GM21619 (cell line): ENCODE measurements at regions not wholly inside any gene's neighbourhood (a gene's known extent, or its start where the extent isn't known, plus 50 kb on each side); places are given as distances from the start of the nearest gene placed in this dataset.
"Not testable (repeated sequence)": the region's sequence is repeated elsewhere in the genome, so short reads cannot be mapped to it uniquely, and the experiment has no call there.

Experiments
- ATAC-seq: cut with Tn5 transposase; IDR thresholded peaks from one replicate; pipeline ENCODE4 v1.9.1; 2021; ENCODE audit not compliant: unreplicated experiment

DNA sequence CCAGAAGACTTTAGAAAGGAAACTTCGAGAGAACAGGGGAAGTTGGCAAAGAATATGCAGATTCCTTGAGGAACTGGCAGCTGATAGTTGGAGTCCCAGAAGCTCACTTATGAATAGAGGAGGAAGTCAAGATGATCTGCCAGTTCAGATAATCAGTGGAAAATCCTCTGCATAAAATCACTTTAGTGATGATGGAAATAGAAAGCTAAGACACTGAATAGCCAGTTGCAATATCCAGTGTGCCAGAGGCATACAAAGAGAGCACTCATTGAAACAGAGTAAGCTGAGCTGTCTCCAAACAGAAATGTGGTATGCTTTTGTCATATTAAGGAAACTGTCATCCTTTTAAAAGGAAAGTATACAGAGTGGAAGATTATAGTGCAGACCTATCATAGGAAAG is 1207.6 kb downstream of the OTOL1 start:
- ATAC-seq: no peak

GRCh38 chr3:162704799-162705385 is 1208.3 kb downstream of the OTOL1 start:
- no peak for ATAC-seq

DNA sequence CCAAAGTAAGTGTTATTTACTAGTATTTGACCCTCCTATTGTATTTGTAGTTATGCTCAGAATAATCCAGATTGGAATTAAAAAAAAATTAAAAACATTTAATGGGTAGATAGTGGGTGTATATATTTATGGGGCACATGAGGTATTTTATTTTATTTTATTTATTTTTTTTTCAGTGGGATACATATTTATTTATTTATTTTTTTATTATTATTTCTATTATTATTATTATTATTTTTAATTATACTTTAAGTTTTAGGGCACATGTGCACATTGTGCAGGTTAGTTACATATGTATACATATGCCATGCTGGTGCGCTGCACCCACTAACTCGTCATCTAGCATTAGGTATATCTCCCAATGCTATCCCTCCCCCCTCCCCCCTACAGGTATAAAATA is 1211.8 kb downstream of the OTOL1 start:
- ATAC-seq: not testable (repeated sequence)

- not testable (repeated sequence) for ATAC-seq
Observed at GRCh38 chr3:162708942-162709706, 1212.5 kb downstream of the OTOL1 start.

DNA sequence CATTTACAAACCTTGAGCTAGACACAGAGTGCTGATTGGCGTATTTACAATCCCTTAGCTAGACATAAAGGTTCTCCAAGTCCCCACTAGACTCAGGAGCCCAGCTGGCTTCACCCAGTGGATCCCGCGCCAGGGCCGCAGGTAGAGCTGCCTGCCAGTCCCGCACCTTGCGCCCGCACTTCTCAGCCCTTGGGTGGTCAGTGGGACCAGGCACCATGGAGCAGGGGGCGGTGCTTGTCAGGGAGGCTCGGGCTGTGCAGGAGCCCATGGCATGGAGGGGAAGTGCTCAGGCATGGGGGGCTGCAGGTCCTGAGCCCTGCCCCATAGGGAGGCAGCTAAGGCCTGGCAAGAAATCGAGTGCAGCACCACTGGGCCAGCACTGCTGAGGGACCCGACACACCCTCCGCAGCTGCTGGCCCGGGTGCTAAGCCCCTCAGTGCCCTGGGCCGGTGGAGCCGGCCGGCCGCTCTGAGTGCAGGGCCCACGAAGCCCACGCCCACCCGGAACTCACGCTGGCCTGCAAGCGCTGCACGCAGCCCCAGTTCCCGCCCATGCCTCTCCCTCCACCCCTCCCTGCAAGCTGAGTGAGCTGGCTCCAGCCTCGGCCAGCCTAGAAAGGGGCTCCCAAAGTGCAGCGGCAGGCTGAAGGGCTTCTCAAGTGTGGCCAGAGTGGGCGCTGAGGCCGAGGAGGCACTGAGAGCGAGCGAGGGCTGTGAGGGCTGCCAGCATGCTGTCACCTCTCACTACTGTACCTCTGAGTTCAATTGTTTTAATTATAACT is 1213.9 kb downstream of the OTOL1 start:
- no peak for ATAC-seq

GRCh38 chr3:162717074-162717473 is 1220.5 kb downstream of the OTOL1 start:
- ATAC-seq: not testable (repeated sequence)

GRCh38 chr3:162718697-162719096 is 1222.1 kb downstream of the OTOL1 start:
- ATAC-seq: no peak

DNA sequence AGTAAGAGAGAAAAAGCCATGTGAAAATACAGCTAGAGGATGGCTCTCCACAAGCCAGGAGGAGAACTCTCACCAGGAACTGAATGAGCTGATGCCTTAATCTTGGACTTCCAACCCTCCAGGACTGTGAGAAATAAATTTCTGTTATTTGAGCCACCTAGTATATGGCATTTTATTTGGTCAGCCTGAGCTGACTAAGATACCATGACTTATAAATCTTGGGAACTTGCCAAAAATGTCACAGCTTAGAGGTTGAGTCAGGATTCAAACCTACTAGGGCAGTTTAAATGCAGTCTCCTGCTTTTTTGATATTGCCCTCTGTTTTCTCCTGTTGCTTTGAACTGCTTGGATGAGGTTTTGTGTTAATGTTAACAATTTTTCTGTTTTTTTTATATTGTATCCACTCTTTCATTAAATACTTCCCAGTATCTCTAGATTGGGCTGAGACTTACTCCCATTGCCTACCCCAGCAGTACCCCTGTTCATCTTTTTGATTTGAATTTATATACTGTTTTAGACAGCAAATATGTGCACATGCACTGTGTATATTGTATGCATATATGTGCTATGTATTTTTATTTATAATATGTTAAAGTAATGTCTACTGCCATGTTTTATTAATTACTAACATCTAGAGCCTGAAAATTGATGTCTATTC is 1223.2 kb downstream of the OTOL1 start:
- ATAC-seq: no peak

DNA sequence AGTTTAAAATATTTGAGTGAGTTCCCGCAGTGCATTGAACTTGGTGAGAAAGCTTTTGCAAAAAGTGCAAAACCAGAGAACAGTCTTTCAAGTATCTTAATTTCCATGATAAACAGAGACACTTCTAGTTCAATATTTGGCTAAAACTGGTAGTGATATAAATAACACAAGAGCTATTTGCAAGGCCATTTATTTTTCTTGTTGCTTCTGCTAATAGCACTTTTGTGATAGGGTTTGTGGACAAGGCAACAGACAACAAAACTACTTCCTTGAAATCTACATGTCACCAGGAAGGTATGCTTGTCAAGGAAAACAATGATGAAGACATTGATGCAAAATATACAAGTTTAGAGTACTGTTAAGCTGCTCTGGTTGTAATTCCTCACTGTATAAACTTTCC is 1225.1 kb downstream of the OTOL1 start:
- no peak for ATAC-seq

- no peak for ATAC-seq
Observed at GRCh38 chr3:162722337-162722736, 1225.7 kb downstream of the OTOL1 start.

DNA sequence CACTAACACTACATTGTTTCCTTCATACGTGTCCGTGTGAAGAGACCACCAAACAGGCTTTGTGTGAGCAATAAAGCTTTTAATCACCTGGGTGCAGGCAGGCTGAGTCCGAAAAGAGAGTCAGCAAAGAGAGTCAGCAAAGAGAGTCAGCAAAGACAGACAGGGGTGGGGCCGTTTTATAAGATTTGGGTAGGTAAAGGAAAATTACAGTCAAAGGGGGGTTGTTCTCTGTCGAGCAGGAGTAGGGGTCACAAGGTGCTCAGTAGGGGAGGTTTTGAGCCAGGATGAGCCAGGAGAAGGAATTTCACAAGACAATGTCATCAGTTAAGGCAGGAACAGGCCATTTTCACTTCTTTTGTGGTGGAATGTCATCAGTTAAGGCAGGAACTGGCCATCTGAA is 1226.2 kb downstream of the OTOL1 start:
- not testable (repeated sequence) for ATAC-seq

- ATAC-seq: no peak
Observed at GRCh38 chr3:162729686-162730085, 1233.1 kb downstream of the OTOL1 start.

- ATAC-seq: not testable (repeated sequence)
Observed at GRCh38 chr3:162731961-162732360, 1235.4 kb downstream of the OTOL1 start.

GRCh38 chr3:162738784-162739183 is 1242.2 kb downstream of the OTOL1 start:
- no peak for ATAC-seq

DNA sequence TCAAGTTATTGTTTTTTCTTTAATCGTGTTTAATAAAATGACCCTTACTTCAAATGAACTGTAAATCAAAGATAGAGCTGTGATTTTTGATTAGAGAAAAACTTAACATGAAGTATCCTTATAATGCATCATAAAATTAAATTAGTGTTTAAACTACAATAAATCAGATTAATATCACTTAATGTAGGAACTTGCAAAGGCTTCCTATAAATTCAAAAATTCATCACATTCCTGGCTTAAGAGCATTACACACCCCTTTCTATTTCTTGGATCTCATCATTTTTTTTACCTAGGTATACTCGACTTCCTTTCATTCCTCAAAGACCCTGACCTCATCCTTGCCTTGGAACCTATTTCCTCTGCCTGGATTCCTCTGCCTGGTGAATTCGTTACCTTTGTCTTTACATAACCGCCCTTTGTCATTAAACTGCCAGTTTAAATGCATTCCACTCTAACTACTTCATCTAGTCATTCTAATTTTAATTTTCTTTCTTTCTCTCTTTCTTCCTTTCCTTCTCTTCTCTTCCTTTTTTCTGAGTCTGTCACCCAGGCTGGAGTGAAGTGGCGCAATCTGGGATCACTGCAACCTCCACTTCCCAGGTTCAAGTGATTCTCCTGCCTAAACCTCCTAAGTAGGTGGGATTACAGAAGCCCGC is 1244.5 kb downstream of the OTOL1 start:
- ATAC-seq: no peak

DNA sequence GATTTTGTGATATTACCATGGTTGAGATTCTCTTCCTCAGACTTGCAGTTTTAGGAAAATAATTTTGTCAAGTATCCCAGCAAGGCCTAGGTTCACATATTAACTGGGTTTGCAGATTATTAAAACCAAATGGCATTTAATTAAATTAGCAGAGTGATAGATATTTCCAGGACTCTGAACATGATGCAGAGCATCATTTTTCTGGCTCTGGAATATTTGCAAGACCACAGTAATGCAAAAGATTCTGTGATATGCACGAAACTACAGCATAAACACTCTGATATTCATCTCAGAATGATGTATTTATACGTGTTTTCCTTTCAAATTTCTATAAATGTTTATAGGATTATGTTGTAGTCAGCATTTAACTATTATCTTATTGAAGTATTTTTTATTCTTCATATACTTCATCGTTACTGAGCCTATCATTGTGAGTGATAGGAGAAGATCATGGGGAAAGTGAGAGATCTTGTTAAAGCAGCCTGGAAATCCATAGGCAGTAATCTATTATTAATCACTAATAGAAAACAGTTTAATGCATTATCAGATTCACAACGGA is 1245.6 kb downstream of the OTOL1 start:
- ATAC-seq: no peak

DNA sequence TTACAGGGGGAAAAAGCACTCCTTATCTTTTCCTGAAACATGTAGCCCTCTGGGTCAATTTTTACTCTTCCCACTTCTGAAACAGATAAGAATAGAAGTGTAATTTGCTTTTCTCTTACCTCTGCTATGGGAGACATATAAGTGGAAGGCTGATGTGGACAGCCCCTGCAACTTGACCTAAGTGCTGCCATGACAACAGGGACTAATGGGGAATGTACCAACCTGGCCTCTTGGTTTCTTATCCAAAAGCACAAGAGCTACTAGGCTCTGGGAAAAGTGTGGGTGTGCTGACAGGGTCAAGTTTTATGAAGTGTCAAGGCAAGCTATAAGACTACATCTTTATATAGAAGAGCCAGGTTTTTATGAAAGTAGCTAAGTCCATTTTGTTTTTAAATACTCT is 1246.5 kb downstream of the OTOL1 start:
- ATAC-seq: no peak

DNA sequence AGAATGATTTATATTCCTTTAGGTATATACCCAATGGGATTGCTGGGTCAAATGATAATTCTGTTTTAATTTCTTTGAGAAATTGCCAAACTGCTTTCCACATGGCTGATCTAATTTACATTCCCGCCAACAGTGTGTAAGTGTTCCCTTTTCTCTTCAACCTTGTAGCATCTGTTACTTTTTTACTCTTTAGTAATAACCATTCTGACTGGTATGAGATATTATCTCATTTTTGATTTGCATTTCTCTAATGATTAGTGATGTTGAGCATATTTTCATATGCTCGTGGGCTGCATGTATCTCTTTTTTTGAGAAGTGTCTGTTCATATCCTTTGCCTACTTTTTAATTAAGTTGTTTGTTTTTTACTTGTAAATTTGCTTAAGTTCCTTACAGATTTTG is 1264.2 kb downstream of the OTOL1 start:
- ATAC-seq: no peak

DNA sequence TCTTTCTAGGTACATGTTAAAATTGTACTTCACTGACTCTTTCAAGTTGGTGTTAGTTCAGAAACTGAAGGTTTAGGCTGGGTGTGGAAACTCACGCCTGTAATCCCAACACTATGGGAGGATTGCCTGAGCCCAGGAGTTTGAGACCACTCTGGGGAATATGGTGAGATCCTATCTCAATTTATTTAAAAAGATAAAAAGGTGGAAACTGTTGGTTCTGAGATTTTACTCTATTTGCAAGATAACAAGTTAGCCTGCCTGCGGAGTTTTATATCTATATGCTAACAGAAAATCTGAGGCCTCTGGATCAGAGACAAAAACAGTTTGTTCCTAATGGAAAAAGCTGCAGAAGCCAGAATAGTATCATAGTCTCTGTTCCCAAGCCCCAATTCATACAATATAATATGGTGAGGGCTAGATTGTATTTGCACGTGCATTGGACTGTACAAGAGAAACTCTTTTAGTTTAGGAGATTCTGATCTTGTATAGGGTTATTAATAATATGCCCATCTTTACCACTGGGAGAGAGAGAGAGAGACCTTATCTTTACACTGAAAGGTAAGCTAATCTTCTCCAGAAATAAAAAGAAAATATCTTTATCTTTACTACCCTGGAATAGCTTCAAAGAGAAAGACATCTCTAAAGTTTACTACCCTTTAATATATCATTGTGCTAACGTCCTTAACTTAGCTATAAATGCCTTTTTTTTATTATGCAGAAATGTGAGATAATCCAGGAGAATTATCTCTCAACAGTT is 1267.6 kb downstream of the OTOL1 start:
- ATAC-seq: no peak

DNA sequence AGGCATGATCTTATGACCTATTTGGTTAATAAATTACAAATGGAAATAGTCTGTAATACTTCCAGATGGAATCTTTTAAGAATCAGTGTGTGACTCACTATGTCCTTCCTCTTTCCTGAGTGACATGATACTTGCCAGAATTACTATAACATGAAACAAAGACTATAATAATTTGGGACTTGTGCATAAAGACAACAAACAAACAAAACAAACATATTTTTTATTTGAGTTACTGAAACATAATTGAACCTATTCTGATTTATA is 1268.1 kb downstream of the OTOL1 start:
- ATAC-seq: no peak
